Left ventricle myocardium inferior (tissue), 1 donor: ENCODE measurements at regions not wholly inside any gene's neighbourhood (a gene's known extent, or its start where the extent isn't known, plus 50 kb on each side); places are given as distances from the start of the nearest gene placed in this dataset.

Experiments used
- DNase-seq: peaks from one replicate; pipeline ENCODE4 v3.0.0-alpha.2; 2020
- H3K27ac ChIP-seq: fragments of 200-600 bp; replicated peaks from 2 replicates; pipeline ENCODE4 v1.8.0; 2021
- H3K27me3 ChIP-seq: fragments of 200-600 bp; 2 replicates; pipeline ENCODE4 v1.8.0; 2021; ENCODE audit warnings: low read depth
- H3K36me3 ChIP-seq: fragments of 200-600 bp; 2 replicates; pipeline ENCODE4 v1.8.0; 2021
- H3K4me1 ChIP-seq: fragments of 200-600 bp; 2 replicates; pipeline ENCODE4 v1.8.0; 2021
- H3K4me3 ChIP-seq: fragments of 200-600 bp; 2 replicates; pipeline ENCODE4 v1.8.0; 2021; ENCODE audit warnings: mild to moderate bottlenecking, moderate library complexity
- H3K9me3 ChIP-seq: fragments of 200-600 bp; replicated peaks from 2 replicates; pipeline ENCODE4 v1.8.0; 2021
- intact Hi-C: fragments of 100-400 bp; cut with micrococcal nuclease; formaldehyde crosslinking; loops from one replicate; pipeline ENCODE4 v1.11.0; 2022
- TF ChIP-seq, protein P1 (sequence below): fragments of 200-600 bp; IDR thresholded peaks from 2 replicates; pipeline ENCODE4 v1.8.0; 2021; ENCODE audit warnings: antibody characterized with exemption, mild to moderate bottlenecking, borderline replicate concordance
- donor health status: DM: no; HTN: yes; CAD: no; lungs with severe emphysema.

DNA sequence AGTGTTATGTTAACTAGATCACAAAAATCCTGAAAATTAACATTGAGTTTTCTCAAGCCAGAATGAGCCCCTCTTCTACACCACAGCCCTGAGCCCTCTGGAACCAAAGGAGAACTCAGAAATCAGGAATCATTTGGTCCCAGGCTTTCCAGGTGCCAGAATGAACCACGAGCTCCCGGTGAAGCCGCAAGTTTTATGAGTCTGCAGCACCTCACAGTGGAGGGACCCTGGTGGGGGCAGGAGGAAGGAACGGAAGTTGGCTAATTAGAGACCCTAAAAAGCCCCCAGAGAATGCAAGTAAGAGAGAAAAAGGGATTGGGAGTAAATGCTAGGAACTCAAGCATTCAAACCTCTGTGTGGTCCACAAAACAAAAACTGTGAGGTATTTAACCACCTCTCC, 52.9 kb upstream of the BCL2L14 start:
- DNase-seq, result no peak
- H3K27ac ChIP-seq, result no peak overlapping the region
- H3K4me1 ChIP-seq, result peaks cover 23% of the 10 kb centered on the region
- no peaks in the 10 kb centered on the region for H3K9me3 ChIP-seq
- no peak overlapping the region for H3K4me3 ChIP-seq
- TF ChIP-seq, protein P1, sequence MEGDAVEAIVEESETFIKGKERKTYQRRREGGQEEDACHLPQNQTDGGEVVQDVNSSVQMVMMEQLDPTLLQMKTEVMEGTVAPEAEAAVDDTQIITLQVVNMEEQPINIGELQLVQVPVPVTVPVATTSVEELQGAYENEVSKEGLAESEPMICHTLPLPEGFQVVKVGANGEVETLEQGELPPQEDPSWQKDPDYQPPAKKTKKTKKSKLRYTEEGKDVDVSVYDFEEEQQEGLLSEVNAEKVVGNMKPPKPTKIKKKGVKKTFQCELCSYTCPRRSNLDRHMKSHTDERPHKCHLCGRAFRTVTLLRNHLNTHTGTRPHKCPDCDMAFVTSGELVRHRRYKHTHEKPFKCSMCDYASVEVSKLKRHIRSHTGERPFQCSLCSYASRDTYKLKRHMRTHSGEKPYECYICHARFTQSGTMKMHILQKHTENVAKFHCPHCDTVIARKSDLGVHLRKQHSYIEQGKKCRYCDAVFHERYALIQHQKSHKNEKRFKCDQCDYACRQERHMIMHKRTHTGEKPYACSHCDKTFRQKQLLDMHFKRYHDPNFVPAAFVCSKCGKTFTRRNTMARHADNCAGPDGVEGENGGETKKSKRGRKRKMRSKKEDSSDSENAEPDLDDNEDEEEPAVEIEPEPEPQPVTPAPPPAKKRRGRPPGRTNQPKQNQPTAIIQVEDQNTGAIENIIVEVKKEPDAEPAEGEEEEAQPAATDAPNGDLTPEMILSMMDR, result peak; percentile 58
- intact Hi-C loops, result no loop called here
- no peaks in the 10 kb centered on the region for H3K36me3 ChIP-seq
- H3K27me3 ChIP-seq, result no peaks in the 10 kb centered on the region

- H3K27ac ChIP-seq, result no peak overlapping the region
- intact Hi-C loops, result no loop called here
- no peak for DNase-seq
These were observed 52.3 kb upstream of the BCL2L14 start for GRCh38 chr12:12018454-12018853.

DNA sequence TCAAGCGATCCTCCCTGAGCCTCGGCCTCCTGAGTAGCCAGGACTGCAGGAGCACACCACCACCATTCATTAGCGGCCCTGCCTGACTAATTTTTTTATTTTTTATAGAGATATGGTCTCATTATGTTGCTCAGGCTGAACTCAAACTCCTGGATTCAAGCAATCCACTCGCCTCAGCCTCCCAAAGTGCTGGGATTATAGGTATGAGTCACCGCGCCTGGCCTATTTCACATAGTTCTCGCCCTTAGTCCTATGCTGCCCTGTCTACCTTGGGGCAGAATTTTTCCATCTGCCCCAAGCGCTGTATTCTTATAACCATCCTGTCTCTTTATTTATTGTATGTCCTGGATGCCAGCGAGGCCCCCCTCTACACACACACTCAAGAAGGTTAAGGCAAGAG, 50.9 kb upstream of the BCL2L14 start:
- Histone ChIP-seq H3K9me3 (no peaks in the 10 kb centered on the region), H3K27ac (no peak overlapping the region), H3K27me3 (no peaks in the 10 kb centered on the region), H3K4me3 (no peak overlapping the region), H3K4me1 (peaks cover 23% of the 10 kb centered on the region), H3K36me3 (no peaks in the 10 kb centered on the region)
- intact Hi-C loops, result no loop called here
- TF ChIP-seq, protein P1, result no peak
- DNase-seq, result no peak

More at GRCh38 chr12:12018454-12018853, 52.3 kb upstream of the BCL2L14 start:
- TF ChIP-seq, protein P1, result no peak
- Histone ChIP-seq H3K9me3 (no peaks in the 10 kb centered on the region), H3K4me1 (peaks cover 23% of the 10 kb centered on the region), H3K4me3 (no peak overlapping the region), H3K36me3 (no peaks in the 10 kb centered on the region), H3K27me3 (no peaks in the 10 kb centered on the region)

- DNase-seq, result no peak
- TF ChIP-seq, protein P1, result no peak
- no peak overlapping the region for H3K27ac ChIP-seq
- peaks cover 23% of the 10 kb centered on the region for H3K4me1 ChIP-seq
- no peaks in the 10 kb centered on the region for H3K9me3 ChIP-seq
- no peaks in the 10 kb centered on the region for H3K36me3 ChIP-seq
- no peaks in the 10 kb centered on the region for H3K27me3 ChIP-seq
- intact Hi-C loops, result no loop called here
- H3K4me3 ChIP-seq, result no peak overlapping the region
These were observed 50.0 kb upstream of the BCL2L14 start for GRCh38 chr12:12020762-12021161.
